HG03342 (cell line): ENCODE measurements at regions not wholly inside any gene's neighbourhood (a gene's known extent, or its start where the extent isn't known, plus 50 kb on each side); places are given as distances from the start of the nearest gene placed in this dataset.

Experiments used
- ATAC-seq: cut with Tn5 transposase; IDR thresholded peaks from one replicate; pipeline ENCODE4 v1.9.1; 2021; ENCODE audit warnings: mild to moderate bottlenecking, moderate library complexity; ENCODE audit not compliant: unreplicated experiment

DNA sequence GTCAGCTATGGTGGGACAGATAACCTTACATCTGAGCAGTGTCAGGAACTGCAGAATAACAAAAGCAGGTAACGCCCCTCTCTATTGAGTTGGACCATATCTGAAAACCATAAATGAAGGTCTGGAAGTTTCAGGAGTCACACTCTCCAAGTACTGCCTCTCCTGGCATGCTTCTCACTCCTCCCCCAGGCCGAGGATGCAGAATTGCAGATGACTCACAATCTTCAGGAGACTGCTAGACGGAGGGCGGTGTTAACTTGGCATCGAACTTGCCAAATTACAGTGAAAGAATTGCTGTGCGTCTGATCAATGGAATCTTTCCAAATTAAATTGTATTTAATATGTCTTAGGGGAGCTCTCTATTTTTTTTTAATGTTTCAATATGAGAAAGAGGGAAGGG, 67.1 kb upstream of the TRIM2 start:
- no peak for ATAC-seq

DNA sequence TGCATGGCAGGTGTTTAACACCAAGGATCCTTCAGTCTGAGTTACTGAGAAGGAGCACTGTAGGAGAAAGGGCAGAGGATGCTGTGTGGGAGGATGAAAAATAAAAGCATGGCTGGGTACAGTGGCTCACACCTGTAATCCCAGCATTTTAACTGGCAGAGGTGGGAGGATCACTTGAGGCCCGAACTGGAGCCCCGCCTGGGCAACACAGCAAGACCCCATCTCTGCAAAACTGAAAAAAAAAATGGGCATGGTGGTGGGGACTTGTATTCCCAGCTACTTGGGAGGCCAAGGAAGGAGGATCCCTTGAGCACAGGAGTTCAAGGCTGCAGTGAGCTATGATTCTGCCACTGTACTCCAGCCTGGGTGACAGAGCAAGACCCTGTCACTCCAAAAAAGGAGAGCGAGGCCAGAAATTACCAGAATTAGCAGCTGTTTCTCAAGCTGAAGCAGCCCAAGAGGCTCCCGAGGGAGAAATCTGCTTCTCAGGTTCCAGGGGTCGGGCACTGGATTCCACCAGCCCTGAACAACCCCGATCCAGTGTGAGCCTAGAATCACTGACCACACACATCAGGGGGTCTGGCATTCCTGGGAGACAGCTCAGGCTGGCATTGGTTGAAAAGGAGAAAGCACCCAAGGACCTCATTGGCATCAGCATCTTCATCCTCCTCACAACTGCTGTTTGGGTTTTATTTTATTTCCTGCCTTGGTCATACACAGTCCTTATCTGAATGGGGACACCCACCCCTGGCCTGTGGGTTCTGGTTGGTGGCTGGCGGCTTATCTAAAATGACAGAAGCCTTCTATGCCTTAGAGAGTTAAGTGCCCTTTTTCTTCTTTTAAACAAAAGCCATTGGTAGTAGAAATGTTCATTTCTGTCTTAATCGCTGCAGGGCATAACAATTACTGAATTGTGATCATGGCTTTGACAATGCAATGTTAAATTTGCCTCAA, 66.3 kb upstream of the TRIM2 start:
- ATAC-seq, result no peak

DNA sequence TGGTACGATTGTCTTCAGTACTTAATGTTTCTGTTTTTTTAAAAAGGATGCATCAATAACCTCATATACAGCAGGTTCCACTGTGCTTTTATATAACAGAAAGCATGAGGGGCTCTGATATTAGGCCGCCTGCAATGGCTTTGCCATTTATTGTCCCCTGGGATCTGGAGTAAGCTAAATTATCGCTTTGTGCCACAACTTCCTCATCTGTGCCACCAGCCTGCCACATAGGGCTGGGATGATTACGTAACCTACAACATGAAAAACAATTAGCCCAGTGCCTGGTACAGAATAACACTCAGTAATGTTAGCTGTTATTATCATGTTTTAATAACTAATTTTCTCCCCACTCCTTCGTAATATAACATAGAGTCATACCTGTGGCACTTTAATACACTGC, 65.5 kb upstream of the TRIM2 start:
- ATAC-seq, result no peak

DNA sequence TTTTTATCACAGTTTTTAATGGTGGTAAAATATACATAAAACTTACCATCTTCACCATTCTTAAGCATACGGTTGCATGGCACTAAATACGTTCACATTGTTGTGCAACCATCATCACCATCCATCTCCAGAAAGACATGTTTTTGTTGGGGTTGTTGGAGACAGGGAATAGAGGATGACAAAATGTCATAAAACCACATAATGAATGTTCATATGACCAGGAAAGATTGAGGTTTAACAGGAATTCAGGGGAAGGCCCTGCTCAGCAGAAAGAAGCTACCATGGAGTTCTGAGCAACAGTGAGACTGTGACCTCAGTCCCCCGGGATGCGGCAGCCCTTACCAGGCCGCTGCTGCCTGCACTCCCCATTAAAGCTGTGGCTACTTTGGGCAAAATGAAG, 63.9 kb upstream of the TRIM2 start:
- ATAC-seq, result no peak

DNA sequence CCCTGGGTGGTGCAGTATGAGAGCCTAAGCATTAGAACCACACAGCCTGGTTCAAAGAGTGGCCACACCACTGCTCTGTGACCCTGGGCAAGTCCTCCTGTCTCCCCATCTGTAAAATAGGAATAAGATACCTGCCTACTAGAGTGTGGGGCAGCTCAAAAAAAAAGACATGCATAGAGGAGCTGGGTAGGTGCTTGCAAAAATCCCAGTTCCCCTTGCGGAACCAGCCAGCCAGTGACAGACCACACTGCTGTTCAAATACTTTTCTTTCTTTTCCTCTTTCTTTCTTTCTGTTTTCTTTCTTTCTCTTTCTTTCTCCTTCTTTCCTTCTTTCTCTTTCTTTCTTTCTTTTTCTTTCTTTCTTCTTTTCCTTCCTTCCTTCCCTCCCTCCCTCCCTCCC, 63.0 kb upstream of the TRIM2 start:
- ATAC-seq, result no peak

DNA sequence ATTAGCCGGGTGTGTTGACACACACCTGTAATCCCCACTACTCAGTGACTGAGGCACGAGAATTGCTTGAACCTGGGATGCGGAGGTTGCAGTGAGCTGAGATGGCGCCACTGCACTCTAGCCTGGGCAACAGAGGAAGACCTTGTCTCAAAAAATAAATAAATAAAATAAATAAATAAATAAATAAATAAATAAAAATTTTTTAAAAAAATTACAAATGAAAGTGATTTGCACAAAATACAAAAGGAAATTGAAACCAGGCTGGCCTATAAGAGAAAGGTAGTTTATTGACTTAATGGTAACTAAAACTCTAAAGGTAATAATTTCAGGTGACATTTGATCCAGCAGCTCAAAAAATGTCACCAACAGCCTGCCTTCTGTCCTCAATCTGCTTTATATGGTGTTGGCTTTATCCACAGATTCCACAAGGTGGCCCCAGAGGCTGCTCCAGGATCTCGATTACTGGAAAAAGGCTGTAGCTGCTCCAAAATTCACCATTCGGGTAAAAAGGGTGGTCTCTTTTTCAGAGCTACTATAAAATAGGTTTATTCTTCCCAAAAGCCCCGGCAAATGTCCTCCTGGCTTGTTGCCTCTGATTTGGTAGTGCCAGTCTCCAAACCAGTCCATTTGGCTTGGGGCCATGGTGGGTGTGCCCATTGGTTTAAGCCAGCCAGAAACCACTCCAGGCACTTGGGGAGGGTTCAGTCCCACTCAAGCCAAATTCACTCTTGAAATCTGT, 61.4 kb upstream of the TRIM2 start:
- peak; percentile 51 for ATAC-seq

DNA sequence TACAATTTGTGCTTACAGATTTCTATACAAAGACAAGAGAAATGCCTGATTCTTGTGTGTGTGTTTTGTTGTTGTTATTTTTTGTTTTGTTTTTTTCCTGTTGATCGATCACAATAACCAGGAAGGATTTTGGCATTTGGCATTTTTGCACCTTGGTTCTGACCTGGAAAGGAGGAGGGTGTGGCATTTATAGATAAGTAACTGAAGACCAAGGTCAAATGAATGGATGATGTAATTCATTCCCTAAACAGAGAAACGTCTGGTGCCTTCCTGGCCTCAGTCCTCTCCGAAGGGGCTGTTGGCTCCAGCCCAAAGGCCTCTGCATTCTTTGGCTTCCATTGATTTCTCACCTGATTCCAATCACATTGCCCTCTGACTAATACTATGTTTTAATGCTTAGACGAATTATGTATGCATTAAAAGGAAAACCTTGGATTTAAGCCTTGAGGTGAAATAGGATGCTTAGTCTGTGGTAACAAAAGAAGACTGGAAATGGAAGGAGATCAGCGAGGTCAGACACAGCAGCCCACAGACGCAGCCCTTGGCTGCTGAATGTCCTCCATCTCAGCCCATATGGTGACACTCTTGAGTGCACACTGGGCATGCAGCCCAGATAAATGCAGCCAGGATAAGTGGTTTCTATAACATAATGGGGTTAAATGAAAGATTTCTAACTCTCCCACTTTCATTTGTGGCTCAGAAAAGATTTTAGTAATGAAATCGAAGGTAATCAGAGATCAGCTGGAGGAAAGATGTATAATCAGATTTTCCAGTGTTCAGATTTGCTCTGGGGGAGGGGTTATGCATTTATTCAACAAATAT, 60.5 kb upstream of the TRIM2 start:
- ATAC-seq, result no peak

DNA sequence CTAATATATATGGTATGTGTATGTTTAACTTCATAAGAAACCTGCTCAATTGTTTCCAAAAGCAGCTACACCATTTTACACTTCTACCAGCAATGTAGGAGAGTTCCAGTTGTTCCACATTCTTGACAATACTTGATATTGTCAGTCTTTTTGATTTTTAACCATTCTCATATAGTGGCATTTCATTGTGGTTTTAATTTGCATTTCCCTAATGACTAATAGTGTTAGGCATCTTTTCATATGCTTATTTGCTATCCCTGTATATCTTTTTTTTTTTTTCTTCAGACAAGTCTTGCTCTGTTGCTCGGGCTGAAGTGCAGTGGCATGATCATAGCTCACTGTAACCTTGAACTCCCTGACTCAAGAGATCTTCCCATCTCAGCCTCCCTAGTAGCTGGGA, 58.2 kb upstream of the TRIM2 start:
- no peak for ATAC-seq

DNA sequence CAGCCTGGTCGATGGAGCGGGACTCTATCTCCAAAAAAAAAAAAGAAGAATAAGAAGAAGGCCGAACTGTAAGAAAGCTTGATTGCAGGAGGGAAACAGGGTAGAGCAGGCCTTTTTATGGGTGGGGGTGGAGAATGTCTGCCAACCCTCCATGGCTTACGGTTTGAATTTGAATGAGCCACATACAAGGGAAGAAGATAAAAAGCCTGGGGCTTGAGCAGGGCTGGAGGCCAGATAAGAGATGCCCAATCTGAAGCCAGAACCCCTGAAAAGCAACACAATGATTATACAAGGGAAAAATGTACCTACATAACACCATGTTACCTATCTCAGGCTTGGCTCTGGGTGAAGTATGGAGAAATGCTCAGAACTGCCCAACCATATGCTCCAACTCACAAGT, 57.3 kb upstream of the TRIM2 start:
- no peak for ATAC-seq

DNA sequence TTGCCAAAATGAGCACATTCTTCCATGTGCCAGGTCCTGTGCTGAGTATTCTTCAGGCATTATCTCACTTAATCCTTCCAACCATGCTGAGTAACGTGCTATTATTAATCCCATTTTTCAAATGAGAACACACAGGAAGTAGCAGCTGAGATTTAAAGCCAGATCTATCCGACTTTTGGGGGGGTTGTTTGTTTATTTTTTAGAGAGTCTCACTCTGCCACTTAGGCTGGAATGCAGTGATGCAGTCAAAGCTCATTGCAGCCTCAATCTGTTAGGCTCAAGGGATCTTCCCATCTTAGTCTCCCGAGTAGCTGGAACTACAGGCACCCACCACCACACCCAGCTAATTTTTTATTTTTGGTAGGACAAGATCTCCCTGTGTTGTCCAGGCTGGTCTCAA, 55.5 kb upstream of the TRIM2 start:
- no peak for ATAC-seq

DNA sequence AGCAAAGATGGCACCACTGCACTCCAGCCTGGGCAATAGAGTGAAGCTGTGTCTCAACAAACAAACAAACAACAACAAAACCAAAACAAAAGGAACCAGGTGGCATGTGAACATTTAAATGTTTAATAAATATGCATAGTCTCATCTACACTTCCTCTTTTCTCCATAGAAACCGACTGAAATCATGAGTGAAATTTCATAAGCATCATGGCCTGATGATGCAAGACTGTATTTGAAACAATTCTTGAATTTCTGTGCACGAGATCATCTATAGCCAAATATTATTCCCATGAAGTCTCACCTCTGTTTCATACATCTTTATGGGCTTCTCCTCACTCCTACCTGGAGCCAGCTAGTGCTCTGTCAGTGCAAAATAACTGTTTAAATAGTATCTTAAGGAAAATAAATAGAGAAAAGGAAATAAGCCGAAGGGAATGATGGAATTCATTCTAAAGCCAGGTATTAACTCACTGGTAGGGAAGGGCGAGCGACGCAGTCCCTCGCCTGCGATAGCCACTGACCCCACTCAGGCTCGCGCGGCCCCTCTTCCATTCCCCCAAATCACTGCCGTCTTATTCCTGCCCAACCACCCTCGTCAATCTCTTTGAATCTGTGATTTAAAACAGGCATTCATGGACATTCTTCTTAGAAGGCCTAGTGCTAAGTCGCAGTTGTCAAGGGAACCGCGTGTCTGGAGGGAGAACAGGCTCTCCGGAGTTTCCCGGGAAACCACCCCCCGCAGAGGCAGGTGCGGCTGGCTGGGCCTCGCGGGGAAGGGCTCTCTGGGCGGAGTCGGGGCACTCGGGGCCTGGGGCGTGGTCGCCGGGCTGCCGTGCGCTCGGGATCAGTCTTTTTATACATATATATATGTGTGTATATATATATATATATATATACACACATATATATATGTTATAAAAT, 52.4 kb upstream of the TRIM2 start:
- ATAC-seq, result no peak

DNA sequence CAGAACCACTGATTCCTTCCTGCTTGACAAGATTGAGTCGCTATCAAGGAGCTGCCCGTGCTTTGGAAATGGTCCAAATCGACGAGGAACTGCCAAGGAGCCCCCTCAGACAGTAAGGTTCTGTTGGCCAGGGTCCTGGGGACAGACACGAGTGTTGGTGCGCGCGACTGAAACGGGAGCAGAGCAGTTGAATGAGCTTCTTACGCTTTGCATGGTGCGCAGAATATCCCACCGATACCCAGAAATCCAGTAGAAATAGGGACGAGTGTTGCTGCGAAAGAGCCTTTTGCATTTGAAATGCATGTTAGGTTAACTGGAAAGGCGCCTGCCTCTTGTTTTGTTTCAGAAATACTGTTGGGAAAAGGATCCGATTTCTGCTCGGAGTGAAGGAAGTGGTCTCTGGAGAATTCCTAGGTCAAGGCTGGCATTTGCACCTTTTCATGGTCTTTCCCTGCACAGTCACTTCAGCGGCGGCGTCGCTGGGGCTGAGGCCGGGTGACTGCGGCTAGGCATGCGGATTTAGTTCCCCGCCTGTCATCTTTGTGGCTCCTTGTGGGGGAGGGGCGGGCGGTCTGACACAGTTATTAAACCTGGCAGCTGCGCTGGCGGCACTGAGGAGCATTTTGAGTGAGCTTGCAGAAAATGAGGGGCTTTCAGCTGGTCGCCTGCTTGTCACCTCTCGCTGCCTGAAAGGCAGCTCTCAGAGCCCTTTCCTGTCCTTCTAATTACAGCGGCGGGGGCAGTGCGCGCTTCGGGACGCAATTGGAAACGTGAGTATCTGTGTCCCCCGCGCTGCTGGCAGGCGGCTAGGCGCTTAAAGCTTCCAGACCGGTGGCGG, 51.5 kb upstream of the TRIM2 start:
- ATAC-seq, result no peak

DNA sequence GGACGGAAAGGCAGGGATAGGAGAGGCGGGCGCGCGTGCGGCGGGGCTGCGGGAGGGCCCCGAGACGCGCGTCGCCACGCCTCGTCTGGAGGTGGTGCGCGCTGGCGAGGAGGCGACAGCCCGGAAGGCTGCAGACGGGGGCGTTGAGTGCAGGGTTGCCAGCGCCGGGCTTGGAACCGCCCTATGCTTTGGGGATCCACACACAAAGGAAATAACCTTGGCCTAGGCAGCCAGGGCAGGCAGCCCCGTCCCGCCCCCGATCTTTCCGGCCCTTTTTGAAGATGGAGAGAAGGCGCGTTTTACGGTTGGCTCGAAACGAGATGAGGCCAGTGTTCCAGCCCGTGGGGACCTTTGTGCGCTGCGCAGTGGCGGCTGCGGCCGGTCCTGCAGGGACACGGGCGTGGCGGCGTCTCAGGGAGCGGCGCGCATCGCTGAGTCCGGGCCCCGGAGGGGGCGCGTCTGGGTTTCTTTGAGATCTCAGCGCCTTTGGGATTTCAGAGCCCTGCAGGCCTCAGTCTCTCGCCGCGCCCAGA, 50.8 kb upstream of the TRIM2 start:
- ATAC-seq, result peak; percentile 47

DNA sequence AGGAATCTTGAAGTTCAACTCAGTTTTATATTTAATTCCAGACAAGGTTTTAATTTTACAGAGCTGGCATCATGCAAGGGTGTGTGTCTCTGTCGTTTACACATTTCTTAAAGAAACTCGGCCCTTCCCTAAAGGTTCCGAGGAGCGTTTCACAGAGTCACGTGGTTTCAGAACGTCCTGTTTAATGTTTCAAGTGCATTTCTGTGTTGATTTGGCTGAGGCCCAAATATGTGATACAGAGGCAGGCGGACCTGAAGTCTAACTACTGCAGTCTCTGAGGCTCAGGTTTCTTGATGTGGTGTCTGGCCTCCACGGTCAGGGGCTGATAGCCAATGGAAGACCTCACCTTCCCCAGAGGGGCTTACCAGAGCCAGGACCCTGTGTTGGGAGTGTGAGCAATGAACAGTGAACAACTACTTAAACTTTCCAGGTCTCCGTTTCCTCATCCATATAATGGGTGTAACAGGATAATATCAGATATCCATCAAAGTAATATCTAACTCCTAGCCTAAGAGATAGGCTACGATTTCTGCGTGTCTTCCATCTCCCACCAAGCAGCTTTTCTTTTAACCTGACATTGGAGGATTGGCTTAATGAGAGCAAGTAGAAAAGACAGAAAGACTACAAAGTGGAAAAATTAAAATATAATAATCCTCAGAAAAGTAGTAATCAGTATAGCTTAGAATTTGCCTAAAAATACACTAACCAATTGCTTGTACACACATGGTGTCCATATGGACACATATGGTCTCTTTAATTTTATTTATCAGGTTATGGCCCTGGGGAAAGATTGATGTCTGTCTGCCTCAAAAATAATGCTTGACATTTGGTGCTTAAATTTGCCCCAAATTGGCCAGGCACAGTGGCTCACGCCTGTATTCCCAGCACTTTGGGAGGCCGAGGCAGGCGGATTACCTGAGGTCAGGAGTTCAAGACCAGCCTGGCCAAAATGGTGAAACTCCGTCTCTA, 50.0 kb upstream of the TRIM2 start:
- no peak for ATAC-seq
